C4-2B (cell line): ENCODE measurements at regions not wholly inside any gene's neighbourhood (a gene's known extent, or its start where the extent isn't known, plus 50 kb on each side); places are given as distances from the start of the nearest gene placed in this dataset.

Source experiments
- H3K27ac ChIP-seq: fragments of 450-650 bp; 2 replicates; pipeline ENCODE4 v1.5.1; 2017
- CTCF ChIP-seq: fragments of 450-650 bp; conservative IDR thresholded peaks from 2 replicates; pipeline ENCODE4 v1.5.1; 2017; ENCODE audit warnings: mild to moderate bottlenecking
- ZFX ChIP-seq: fragments of 450-650 bp; IDR thresholded peaks from 2 replicates; pipeline ENCODE4 v1.6.1; 2017

GRCh38 chr4:7130621-7131211, 61.6 kb upstream of the SORCS2 start:
- H3K27ac ChIP-seq, result no peak overlapping the region
- TF ChIP-seq CTCF (no peak), ZFX (no peak)

- no peak overlapping the region for H3K27ac ChIP-seq
- TF ChIP-seq ZFX (no peak), CTCF (no peak)
Measured at GRCh38 chr4:7129871-7130620, 62.2 kb upstream of the GRPEL1 start.

- no peak for TF ChIP-seq CTCF
- TF ChIP-seq ZFX, result no peak
- H3K27ac ChIP-seq, result no peak overlapping the region
Measured at GRCh38 chr4:7128644-7129043, 60.8 kb upstream of the GRPEL1 start.

GRCh38 chr4:7128234-7128633, 60.4 kb upstream of the GRPEL1 start:
- H3K27ac ChIP-seq, result no peak overlapping the region
- TF ChIP-seq ZFX (no peak), CTCF (no peak)

- TF ChIP-seq CTCF (no peak), ZFX (no peak)
- no peak overlapping the region for H3K27ac ChIP-seq
Measured at GRCh38 chr4:7127576-7127975, 59.7 kb upstream of the GRPEL1 start.

GRCh38 chr4:7126981-7127380, 59.1 kb upstream of the GRPEL1 start:
- no peak for TF ChIP-seq ZFX
- no peak for TF ChIP-seq CTCF
- no peak overlapping the region for H3K27ac ChIP-seq

- no peak for TF ChIP-seq CTCF
- TF ChIP-seq ZFX, result no peak
- peak overlapping the region; percentile 26; the same call in 1 of the 2 replicates for H3K27ac ChIP-seq
Measured at GRCh38 chr4:7124689-7125442, 57.0 kb upstream of the GRPEL1 start.
